Calu3 (cell line): ENCODE measurements at regions not wholly inside any gene's neighbourhood (a gene's known extent, or its start where the extent isn't known, plus 50 kb on each side); places are given as distances from the start of the nearest gene placed in this dataset.

Experiments used
- BruUV-seq: library from RNA; stranded (reverse); fragments of 400-500 nt; replicated peaks from 2 replicates; lab custom pipeline; 2021; lab: Mats Ljungman, UMichigan
- CTCF ChIA-PET: fragments of 300-600 bp; sonication (Branson Sonifier 250); formaldehyde crosslinking; loops from one replicate; lab custom pipeline; 2022; ENCODE audit warnings: antibody characterized with exemption; lab: Charles Lee
- DNase-seq: peaks from one replicate; pipeline ENCODE4 v3.0.0; 2022
- H3K27ac Mint-ChIP-seq: one replicate; pipeline ENCODE4 v1.8.0; 2022; ENCODE audit warnings: mixed read lengths; ENCODE audit not compliant: unreplicated experiment
- H3K27me3 Mint-ChIP-seq: one replicate; pipeline ENCODE4 v1.8.0; 2022; ENCODE audit warnings: mixed read lengths; ENCODE audit not compliant: unreplicated experiment
- H3K36me3 Mint-ChIP-seq: one replicate; pipeline ENCODE4 v1.8.0; 2022; ENCODE audit warnings: mild to moderate bottlenecking, moderate library complexity, mixed read lengths; ENCODE audit not compliant: insufficient read depth, unreplicated experiment
- H3K4me1 Mint-ChIP-seq: one replicate; pipeline ENCODE4 v1.8.0; 2022; ENCODE audit warnings: mild to moderate bottlenecking, low read depth, mixed read lengths; ENCODE audit not compliant: unreplicated experiment
- H3K4me3 Mint-ChIP-seq: one replicate; pipeline ENCODE4 v1.8.0; 2022; ENCODE audit warnings: mild to moderate bottlenecking, low read depth, moderate library complexity, mixed read lengths; ENCODE audit not compliant: unreplicated experiment
- H3K9me3 Mint-ChIP-seq: one replicate; pipeline ENCODE4 v1.8.0; 2022; ENCODE audit warnings: low read depth, mixed read lengths; ENCODE audit not compliant: unreplicated experiment
- intact Hi-C: fragments of 100-400 bp; cut with micrococcal nuclease; formaldehyde crosslinking; loops from one replicate; pipeline ENCODE4 v1.10.0; 2022; ENCODE audit not compliant: unreplicated experiment
- TF ChIP-seq, protein P1 (sequence below): fragments of 200-600 bp; IDR thresholded peaks from one replicate; pipeline ENCODE4 v1.8.0; 2022; ENCODE audit warnings: antibody characterized with exemption; ENCODE audit not compliant: unreplicated experiment

DNA sequence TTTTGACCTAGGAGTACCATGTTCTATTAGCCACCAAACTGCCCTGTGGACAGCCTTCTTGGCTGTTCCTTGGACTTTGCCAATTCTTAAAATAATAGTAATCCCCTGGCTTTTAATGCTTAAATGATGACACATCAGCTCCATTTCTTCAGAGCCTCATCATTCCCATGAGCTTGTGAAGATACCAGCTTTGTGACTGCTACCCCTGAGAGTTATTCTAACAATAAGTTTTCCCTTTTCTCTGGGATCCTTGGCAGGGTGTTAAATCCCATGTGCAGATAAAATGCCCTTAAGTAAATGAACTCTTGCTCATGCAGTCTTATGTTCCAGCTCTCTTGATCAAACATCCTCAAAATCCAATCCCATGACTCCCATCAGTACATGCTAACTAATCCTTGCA is 415.3 kb downstream of the CETN3 start:
- no TSS peak for BruUV-seq
- intact Hi-C loops: no loop called here
- TF ChIP-seq, protein P1, sequence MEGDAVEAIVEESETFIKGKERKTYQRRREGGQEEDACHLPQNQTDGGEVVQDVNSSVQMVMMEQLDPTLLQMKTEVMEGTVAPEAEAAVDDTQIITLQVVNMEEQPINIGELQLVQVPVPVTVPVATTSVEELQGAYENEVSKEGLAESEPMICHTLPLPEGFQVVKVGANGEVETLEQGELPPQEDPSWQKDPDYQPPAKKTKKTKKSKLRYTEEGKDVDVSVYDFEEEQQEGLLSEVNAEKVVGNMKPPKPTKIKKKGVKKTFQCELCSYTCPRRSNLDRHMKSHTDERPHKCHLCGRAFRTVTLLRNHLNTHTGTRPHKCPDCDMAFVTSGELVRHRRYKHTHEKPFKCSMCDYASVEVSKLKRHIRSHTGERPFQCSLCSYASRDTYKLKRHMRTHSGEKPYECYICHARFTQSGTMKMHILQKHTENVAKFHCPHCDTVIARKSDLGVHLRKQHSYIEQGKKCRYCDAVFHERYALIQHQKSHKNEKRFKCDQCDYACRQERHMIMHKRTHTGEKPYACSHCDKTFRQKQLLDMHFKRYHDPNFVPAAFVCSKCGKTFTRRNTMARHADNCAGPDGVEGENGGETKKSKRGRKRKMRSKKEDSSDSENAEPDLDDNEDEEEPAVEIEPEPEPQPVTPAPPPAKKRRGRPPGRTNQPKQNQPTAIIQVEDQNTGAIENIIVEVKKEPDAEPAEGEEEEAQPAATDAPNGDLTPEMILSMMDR: no peak
- DNase-seq: no peak
- CTCF ChIA-PET: no interaction called here
- Mint-ChIP-seq H3K36me3 (no peaks in the 10 kb centered on the region), H3K27ac (no peak overlapping the region), H3K27me3 (no peaks in the 10 kb centered on the region), H3K4me1 (no peaks in the 10 kb centered on the region), H3K9me3 (peaks cover 2% of the 10 kb centered on the region), H3K4me3 (no peak overlapping the region)

DNA sequence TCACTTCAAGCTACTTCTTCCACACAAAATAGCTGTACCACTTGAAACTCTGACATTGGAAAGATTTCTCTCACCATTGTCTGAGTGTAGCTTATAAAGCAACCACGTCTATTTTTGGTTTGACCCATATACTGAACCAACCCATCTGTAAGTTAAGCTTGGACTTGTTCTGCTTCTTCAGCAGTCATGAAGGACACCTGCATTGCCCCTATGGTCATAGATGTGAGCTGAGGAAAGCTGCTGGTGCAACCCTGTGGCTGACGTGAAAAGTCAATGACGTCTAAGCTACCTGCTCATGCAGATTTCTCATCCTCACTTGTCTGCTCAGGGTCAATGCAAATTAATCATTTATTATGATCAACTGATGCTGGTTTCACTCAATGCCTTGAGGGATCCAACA is 417.4 kb downstream of the CETN3 start:
- Mint-ChIP-seq H3K27me3 (no peaks in the 10 kb centered on the region), H3K36me3 (no peaks in the 10 kb centered on the region), H3K9me3 (peaks cover 2% of the 10 kb centered on the region), H3K4me3 (no peak overlapping the region), H3K4me1 (no peaks in the 10 kb centered on the region), H3K27ac (no peak overlapping the region)
- intact Hi-C loops: no loop called here
- no peak for DNase-seq
- BruUV-seq: no TSS peak
- CTCF ChIA-PET: no interaction called here
- TF ChIP-seq, protein P1: no peak

DNA sequence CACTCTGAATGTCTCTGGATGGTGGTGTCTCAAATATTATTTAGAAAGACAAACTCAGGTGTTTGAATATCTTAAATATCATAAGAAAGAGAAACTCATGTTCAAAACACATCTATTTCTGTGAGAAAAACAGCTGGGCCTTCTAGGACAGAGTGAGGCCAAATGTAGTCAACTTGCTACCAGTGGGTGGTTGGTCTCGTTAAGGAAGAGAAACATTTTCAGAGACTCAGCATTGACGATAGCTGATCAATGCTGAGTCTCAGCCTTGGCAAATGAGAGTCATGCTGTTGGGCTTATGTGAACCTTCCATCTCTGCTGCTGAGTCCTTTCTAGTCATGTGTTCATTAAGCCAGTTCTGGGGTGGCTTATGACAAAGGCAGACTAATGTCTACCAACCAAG is 418.0 kb downstream of the CETN3 start:
- TF ChIP-seq, protein P1: no peak
- Mint-ChIP-seq H3K36me3 (no peaks in the 10 kb centered on the region), H3K4me3 (no peak overlapping the region), H3K4me1 (no peaks in the 10 kb centered on the region), H3K27ac (no peak overlapping the region), H3K9me3 (peaks cover 2% of the 10 kb centered on the region), H3K27me3 (no peaks in the 10 kb centered on the region)
- no TSS peak for BruUV-seq
- no peak for DNase-seq
- CTCF ChIA-PET: no interaction called here
- intact Hi-C loops: no loop called here

DNA sequence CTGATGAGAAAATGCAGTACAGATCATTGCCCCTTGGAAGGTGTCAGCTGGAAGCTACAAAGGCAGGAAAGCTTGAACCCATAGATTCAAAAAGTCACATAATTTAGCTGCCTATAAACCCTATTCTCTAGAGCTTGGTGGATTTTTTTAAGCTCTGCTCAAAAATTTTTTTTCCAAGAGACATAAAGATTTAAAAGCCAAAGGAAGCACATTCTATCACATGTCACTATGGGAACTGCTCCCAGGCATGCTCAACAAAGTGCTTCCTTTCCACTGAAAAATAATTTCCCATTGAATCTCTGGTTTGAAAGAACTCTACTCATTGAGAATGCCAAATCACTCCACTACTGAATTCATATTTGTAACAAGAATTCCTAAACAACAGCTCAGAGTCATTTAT is 419.8 kb downstream of the CETN3 start:
- CTCF ChIA-PET: no interaction called here

More for the DNA sequence above, 419.8 kb downstream of the CETN3 start:
- DNase-seq: no peak
- Mint-ChIP-seq H3K4me1 (no peaks in the 10 kb centered on the region), H3K27ac (no peak overlapping the region), H3K36me3 (no peaks in the 10 kb centered on the region), H3K9me3 (peaks cover 2% of the 10 kb centered on the region), H3K4me3 (no peak overlapping the region), H3K27me3 (no peaks in the 10 kb centered on the region)
- intact Hi-C loops: no loop called here
- TF ChIP-seq, protein P1: no peak
- BruUV-seq: no TSS peak
